Aorta (tissue), 5 donors: ENCODE measurements at regions not wholly inside any gene's neighbourhood (a gene's known extent, or its start where the extent isn't known, plus 50 kb on each side); places are given as distances from the start of the nearest gene placed in this dataset.

Experiments used
- ATAC-seq: fragments of 200-7000 bp; cut with Tn5 transposase; one replicate; pipeline ENCODE4 v1.9.1; 2022; ENCODE audit warnings: moderate library complexity; ENCODE audit not compliant: low FRiP score
- DNase-seq, 2 donors: peaks; one replicate each; pipeline ENCODE4 v3.0.0-alpha.2; 2020
- H3K27ac ChIP-seq, 2 donors: one replicate each; pipeline ENCODE4 v1.5.1; 2013; ENCODE audit warnings: low read length in 2 of 2, mild to moderate bottlenecking in 2 of 2, moderate library complexity in 2 of 2, control low read depth in 1 of 2, inconsistent platforms in 1 of 2, low read depth in 1 of 2
- H3K27me3 ChIP-seq, 2 donors: one replicate each; pipeline ENCODE4 v1.6.1; 2013; ENCODE audit warnings: control low read depth in 1 of 2, low read length in 1 of 2, mild to moderate bottlenecking in 1 of 2, moderate library complexity in 1 of 2; ENCODE audit not compliant: insufficient read depth in 2 of 2, control insufficient read depth in 1 of 2
- H3K36me3 ChIP-seq, 2 donors: one replicate each; pipeline ENCODE4 v1.6.1; 2013; ENCODE audit warnings: control low read depth in 1 of 2, low read length in 1 of 2, mild to moderate bottlenecking in 1 of 2; ENCODE audit not compliant: insufficient read depth in 2 of 2, control insufficient read depth in 1 of 2
- H3K4me1 ChIP-seq, 2 donors: one replicate each; pipeline ENCODE4 v1.6.1; 2013; ENCODE audit warnings: low read length in 2 of 2, control low read depth in 1 of 2, mild to moderate bottlenecking in 1 of 2, moderate library complexity in 1 of 2; ENCODE audit not compliant: insufficient read depth in 2 of 2, control insufficient read depth in 1 of 2
- H3K4me3 ChIP-seq, 2 donors: one replicate each; pipeline ENCODE4 v1.5.1; 2013; ENCODE audit warnings: low read length in 2 of 2, control low read depth in 1 of 2, mild to moderate bottlenecking in 1 of 2
- H3K9me3 ChIP-seq: one replicate; pipeline ENCODE4 v1.6.1; 2013; ENCODE audit warnings: mild to moderate bottlenecking, low read length; ENCODE audit not compliant: control insufficient read depth
- WGBS, 2 donors: extraction: QIAGEN DNeasy Blood & Tissue Kit; methylation state at CpG; one replicate each; pipeline ENCODE4 v1.1.7; 2013; 5-methylcytosine and 5-hydroxymethylcytosine counted together
- intact Hi-C, 2 donors: fragments of 100-400 bp; cut with DNase I; formaldehyde crosslinking; loops; one replicate each; pipeline versions ENCODE4 v1.14.2 to v1.15.0; 2022
- donor health status: healthy with polysubstance abuse.
- donor health status: Bipolar disorder and iron deficiency.
- donor health status: DM: no; HTN: no; CAD: no.
- donor health status: DM: no; HTN: no; CAD: no.
- donor health status: DM: yes; HTN: yes; CAD: no.

DNA sequence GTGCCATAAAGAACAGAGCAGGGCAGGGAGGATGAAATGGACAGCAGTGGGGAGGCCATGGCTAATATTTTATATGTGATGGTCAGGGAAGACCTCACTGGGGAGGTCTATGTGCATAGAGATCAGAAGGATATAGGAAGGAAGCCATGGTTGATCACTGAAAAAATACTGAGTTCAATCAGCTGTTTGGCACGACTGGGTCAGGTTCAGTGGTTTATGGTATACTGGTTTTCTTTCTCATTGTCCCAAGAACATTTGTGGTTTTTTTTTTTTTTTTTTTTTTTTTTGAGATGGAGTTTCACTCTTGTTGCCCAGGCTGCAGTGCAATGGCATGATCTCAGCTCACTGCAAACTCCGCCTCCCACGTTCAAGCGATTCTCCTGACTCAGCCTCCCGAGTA lies 78.3 kb upstream of the TIAM2 start:
- WGBS, 2 donors: 87 to 92% methylated on average over 5 of the region's 5 CpGs
- ATAC-seq: no peak
- DNase-seq: no peak
- H3K4me3 ChIP-seq: no peak overlapping the region
- H3K36me3 ChIP-seq: no peaks in the 10 kb centered on the region
- H3K9me3 ChIP-seq: no peaks in the 10 kb centered on the region
- no peak overlapping the region for H3K27ac ChIP-seq
- intact Hi-C loops: loop anchor here in 1 of 2 donors (2.0 kb wide), 1 partner anchor 20 kb away; no protein-coding TSS in a partner anchor
- H3K4me1 ChIP-seq: no peaks in the 10 kb centered on the region
- H3K27me3 ChIP-seq: no peaks in the 10 kb centered on the region

DNA sequence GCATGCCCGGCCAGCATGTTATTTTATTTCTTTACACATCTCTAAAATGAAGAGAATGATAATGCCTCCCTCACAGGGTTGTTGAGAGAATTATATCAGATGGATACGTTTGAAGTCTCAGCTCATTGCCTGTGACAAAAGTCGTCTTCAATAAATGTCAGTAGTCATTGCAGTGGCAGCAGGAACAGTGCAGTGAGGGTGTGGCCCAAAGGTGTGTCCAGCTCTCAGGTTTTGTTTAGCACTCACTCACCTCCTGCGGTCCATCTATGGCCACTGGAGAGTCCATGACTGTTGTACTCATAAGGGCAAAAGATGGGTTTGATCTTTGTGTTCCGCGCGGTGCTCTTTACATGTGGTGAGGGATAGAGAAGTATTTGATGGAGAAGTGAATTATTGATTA lies 77.2 kb upstream of the TIAM2 start:
- H3K27ac ChIP-seq: no peak overlapping the region
- H3K4me3 ChIP-seq: no peak overlapping the region
- intact Hi-C loops: loop anchor here in 1 of 2 donors (2.0 kb wide), 1 partner anchor 19 kb away; no protein-coding TSS in a partner anchor
- 95 to 96% methylated on average over 7 of the region's 7 CpGs for WGBS, 2 donors
- H3K4me1 ChIP-seq: no peaks in the 10 kb centered on the region
- H3K27me3 ChIP-seq: no peaks in the 10 kb centered on the region
- ATAC-seq (no peak), DNase-seq (no peak)
- no peaks in the 10 kb centered on the region for H3K36me3 ChIP-seq
- no peaks in the 10 kb centered on the region for H3K9me3 ChIP-seq

DNA sequence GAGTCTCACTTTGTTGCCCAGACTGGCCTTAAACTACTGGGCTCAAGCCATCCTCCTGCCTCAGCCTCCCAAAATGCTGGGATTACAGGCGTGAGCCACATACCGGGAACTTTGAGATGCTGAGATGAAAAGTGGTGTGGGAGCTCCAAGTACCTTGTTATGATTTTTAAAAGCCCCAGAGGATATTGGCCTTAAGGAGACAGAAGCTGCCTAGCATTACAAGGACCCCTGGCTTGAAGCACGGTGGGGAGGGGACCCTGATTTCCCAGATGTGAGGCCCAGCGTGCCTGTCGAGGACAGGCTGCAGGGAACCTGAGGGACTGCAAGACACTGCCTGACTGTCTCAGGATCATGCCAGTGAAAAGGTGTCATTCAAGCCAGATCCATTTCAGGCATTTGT lies 75.3 kb upstream of the TIAM2 start:
- Histone ChIP-seq H3K36me3 (no peaks in the 10 kb centered on the region), H3K4me1 (no peaks in the 10 kb centered on the region), H3K27ac (no peak overlapping the region), H3K4me3 (no peak overlapping the region), H3K27me3 (no peaks in the 10 kb centered on the region), H3K9me3 (no peaks in the 10 kb centered on the region)
- 95 to 96% methylated on average over 5 of the region's 5 CpGs for WGBS, 2 donors
- no peak for DNase-seq
- intact Hi-C loops: no loop called here
- ATAC-seq: no peak

DNA sequence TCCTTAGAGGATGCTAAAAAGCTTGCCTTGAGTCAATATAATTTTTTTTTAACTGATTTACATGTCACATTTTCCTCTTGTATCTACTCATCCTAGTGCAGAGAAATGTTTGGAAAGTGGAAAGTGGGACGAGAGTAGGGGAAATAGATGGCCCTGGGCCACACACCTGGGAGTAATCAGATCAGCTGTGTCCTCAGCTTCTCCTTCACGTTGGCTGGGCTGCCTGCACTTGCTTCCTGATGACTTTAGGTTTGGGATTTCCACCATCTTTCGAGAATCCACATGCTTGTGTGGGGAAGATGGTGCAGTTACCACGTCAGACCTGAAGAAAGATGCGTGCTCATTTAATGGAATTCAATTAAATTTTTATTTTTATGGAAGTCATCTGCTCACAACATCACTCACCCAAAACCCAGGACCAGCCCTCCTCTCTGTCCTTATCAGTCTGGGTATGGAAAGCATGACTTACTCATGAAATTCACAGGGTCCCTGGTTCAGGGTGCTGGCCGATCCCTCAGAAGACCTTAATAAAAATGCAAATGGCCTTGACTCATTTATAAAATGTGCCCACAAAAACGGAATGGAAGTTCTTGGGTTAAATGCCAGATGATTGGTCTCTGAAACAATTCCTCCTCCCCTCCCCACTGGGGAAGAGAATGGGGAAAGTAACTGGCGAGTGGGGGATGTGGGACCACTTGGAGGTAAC lies 74.5 kb upstream of the TIAM2 start:
- no peak for ATAC-seq
- intact Hi-C loops: no loop called here

DNA sequence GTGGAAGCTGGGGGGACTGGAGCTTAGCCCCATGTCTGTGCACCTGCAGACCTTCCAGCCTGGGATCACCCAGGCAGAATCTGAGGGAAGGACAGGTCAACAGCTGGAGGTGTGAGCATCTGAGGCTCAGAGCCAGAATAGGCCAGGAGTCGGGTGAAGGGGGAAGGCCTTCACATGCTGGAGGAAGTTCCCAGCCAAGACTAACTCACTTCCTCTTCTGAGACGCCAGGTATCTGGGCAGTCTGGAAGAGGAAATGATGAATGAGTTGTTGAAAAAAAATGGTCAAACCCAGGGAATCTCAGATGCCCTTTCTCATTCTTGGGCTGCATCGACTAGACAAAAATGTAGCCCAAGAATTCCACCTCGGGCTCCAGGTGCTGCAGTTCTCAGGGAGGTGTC lies 73.6 kb upstream of the TIAM2 start:
- WGBS, 2 donors: 61 to 66% methylated on average over 4 of the region's 4 CpGs
- DNase-seq: no peak
- no peaks in the 10 kb centered on the region for H3K9me3 ChIP-seq

More for the DNA sequence above, 74.5 kb upstream of the TIAM2 start:
- Histone ChIP-seq H3K4me1 (no peaks in the 10 kb centered on the region), H3K36me3 (no peaks in the 10 kb centered on the region), H3K4me3 (no peak overlapping the region), H3K27ac (no peak overlapping the region), H3K27me3 (no peaks in the 10 kb centered on the region), H3K9me3 (no peaks in the 10 kb centered on the region)
- 83 to 88% methylated on average over 8 of the region's 8 CpGs for WGBS, 2 donors
- DNase-seq: no peak

DNA sequence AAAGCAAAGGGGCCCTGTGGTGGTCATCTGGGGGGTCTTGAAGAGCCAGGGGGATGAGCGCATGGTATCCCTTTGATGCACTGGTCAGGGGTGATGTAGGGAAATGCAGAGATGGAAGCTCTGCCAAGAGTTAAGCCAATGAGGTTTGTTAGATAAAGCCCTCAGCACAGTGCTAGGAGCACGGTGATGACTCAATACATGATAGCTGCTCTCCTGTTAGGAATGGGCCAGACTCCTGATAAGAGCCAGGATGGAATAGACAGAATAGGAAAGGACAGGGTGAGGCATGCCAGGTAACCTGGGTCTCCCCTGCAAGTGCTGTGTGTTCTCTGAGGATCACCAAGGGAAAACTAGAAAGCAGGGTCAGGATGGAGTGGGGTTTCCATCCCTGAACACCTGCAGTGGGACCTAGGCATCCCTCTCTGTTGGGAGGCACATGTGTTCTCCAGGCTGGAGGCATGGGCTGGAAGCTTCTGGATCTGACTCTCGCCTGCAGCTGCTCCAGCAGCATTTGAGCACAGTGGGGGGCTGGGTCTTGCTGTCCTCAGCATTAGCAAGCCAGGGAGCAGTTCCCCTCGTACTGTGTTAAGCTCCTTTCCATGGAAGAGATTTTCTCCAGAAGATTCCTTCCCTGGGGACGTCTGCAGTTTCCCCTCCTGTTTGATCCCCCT lies 71.8 kb upstream of the TIAM2 start:
- intact Hi-C loops: no loop called here
- no peak overlapping the region for H3K27ac ChIP-seq
- DNase-seq (no peak), ATAC-seq (no peak)
- H3K36me3 ChIP-seq: no peaks in the 10 kb centered on the region
- H3K4me3 ChIP-seq: no peak overlapping the region
- H3K9me3 ChIP-seq: no peaks in the 10 kb centered on the region
- H3K4me1 ChIP-seq: no peaks in the 10 kb centered on the region
- 80 to 82% methylated on average over 5 of the region's 5 CpGs for WGBS, 2 donors
- H3K27me3 ChIP-seq: no peaks in the 10 kb centered on the region

More for the DNA sequence above, 73.6 kb upstream of the TIAM2 start:
- Histone ChIP-seq H3K27ac (no peak overlapping the region), H3K4me3 (no peak overlapping the region), H3K36me3 (no peaks in the 10 kb centered on the region), H3K4me1 (no peaks in the 10 kb centered on the region), H3K27me3 (no peaks in the 10 kb centered on the region)
- intact Hi-C loops: no loop called here
- ATAC-seq: no peak

DNA sequence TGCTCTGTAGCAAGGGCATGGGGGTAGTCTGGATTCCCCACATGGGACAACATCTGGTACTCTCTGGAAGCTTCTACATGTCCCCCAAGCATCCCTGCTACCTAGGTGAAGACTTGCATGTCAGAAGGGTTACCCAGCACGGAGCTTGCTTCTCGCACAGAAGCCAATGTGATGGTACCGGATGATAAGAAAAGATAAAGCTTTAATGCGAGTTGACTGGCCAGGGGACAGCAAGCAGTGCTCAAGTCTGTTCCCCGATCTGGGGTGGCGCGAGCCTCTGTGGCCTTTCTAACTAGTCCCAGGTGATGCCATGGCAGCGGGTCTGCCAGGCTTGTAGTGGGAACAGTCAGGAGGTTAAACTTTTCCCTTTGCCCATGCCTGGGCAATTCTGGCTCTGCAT lies 70.0 kb upstream of the TIAM2 start:
- 94% methylated on average over 8 of the region's 8 CpGs for WGBS, 2 donors
- Histone ChIP-seq H3K36me3 (no peaks in the 10 kb centered on the region), H3K4me1 (no peaks in the 10 kb centered on the region), H3K4me3 (no peak overlapping the region), H3K27me3 (no peaks in the 10 kb centered on the region), H3K27ac (no peak overlapping the region), H3K9me3 (no peaks in the 10 kb centered on the region)
- DNase-seq (no peak), ATAC-seq (no peak)
- intact Hi-C loops: loop anchor here (5.0 kb wide), 1 partner anchor 322 kb away; no protein-coding TSS in a partner anchor

DNA sequence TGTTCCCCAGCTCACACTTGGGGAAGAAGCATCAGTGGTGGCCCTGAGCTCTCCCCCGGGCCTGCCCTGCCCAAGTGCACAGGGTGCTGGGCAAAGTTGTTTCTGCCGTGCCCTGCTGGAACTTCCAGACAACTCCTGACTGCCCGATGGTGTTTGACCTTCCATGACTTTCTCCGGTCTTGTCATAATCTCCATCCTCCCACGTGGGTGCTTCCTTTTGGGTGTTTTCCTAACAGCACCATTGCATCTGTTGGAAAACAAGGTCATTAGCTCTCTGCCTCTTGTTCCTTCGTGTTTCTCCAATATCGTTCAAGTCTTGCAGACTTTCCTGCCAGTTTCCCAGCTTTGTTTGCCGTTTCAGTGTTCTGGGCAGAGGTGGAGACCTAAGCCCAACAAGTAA lies 68.7 kb upstream of the TIAM2 start:
- H3K4me3 ChIP-seq: no peak overlapping the region
- H3K4me1 ChIP-seq: no peaks in the 10 kb centered on the region
- H3K36me3 ChIP-seq: no peaks in the 10 kb centered on the region
- no peak for DNase-seq
- intact Hi-C loops: loop anchor here (5.0 kb wide), 1 partner anchor 321 kb away; no protein-coding TSS in a partner anchor
- H3K9me3 ChIP-seq: no peaks in the 10 kb centered on the region
- H3K27me3 ChIP-seq: no peaks in the 10 kb centered on the region
- H3K27ac ChIP-seq: no peak overlapping the region
- ATAC-seq: no peak
- whole genome bisulfite sequencing, 2 donors: 67 to 68% methylated on average over 8 of the region's 8 CpGs
